ENCODE measurements at regions not wholly inside any gene's neighbourhood (a gene's known extent, or its start where the extent isn't known, plus 50 kb on each side); places are given as distances from the start of the nearest gene placed in this dataset.

- peak overlapping the region; percentile 84 for H2AFZ ChIP-seq (ENCODE audit: low read depth, low read length)
- ATAC-seq (peak; percentile 67), FAIRE-seq (no peak), DNase-seq (ENCODE audit: extremely low read depth in 1 of 4, low spot score in 3 of 4) (peak in 1 of 4 experiments; percentile 11)
- no peaks in the 10 kb centered on the region for H4K20me1 ChIP-seq (replicated peaks; ENCODE audit: control insufficient read depth, insufficient read depth, low read length)
- peak overlapping the region in 1 of 2 experiments; percentile 79; a peak in 2 of 4 replicates for H3K9ac ChIP-seq (ENCODE audit: insufficient read depth in 1 of 2, low read depth in 2 of 2, low read length in 2 of 2)
- 0 out of 4 replicates have a peak, but pooled peaks of 1 of the 2 experiments have one; percentile 70 for TF ChIP-seq ZNF318 (IDR thresholded peaks at IDR 0.05; ENCODE audit: borderline replicate concordance in 1 of 2, low read depth in 1 of 2)
- peak; percentile 33; the same call in 1 of the 2 replicates for TF ChIP-seq MEF2A (IDR thresholded peaks at IDR 0.05; ENCODE audit: control insufficient read depth, low read depth, low read length)
- no peak for TF ChIP-seq CREB3 (tag; conservative IDR thresholded peaks at IDR 0.05; ENCODE audit: low read depth)
- intact Hi-C loops (cut with micrococcal nuclease): loop anchor here (10.0 kb wide), 1 partner anchor 401 kb away; no protein-coding TSS in a partner anchor
- 0 out of 2 replicates have a peak, but pooled peaks cover 2% of the 10 kb centered on the region for H3K9me3 ChIP-seq (replicated peaks; ENCODE audit: control insufficient read depth, insufficient read depth, low read depth, low read length)
- peaks cover 31% of the 10 kb centered on the region for H3K79me2 ChIP-seq (ENCODE audit: control insufficient read depth, insufficient read depth, low read length)
- no peaks in the 10 kb centered on the region for H3K9me1 ChIP-seq (ENCODE audit: control insufficient read depth, insufficient read depth, low read length)
- WGBS (ENCODE audit: insufficient coverage, low coverage, missing lambda C conversion rate): 0% methylated on average over 1 of the region's 1 CpG
- TSS peak; percentile 71 for BruUV-seq (replicated peaks)
- peak overlapping the region; percentile 80; the same call in 2 of the 3 replicates for H3K27ac ChIP-seq (ENCODE audit: extremely low read depth, low read depth, low read length)
- ChIA-PET CTCF (ENCODE audit: low intra/inter-chr PET ratio) (no interaction called here), POLR2A (interaction anchor here (0.7 to 1.0 kb wide), 2 partner anchors 46 to 405 kb away, joined by 3 to 4 read pairs; no protein-coding TSS in a partner anchor)
- no peaks in the 10 kb centered on the region for H3K36me3 ChIP-seq (ENCODE audit: control insufficient read depth, insufficient read depth, low read length)
- in situ Hi-C loops (cut with MboI): no loop called here
- H3K4me3 ChIP-seq: peak overlapping the region; percentile 45
- peak overlapping the region; percentile 62 for H3K4me2 ChIP-seq (ENCODE audit: insufficient read depth, low read length)
- no peaks in the 10 kb centered on the region for H3K27me3 ChIP-seq (ENCODE audit: control insufficient read depth in 2 of 2, insufficient read depth in 2 of 2, low read length in 2 of 2)
- H3K4me1 ChIP-seq (replicated peaks in 1 of 2; ENCODE audit: control insufficient read depth in 2 of 2, insufficient read depth in 2 of 2, low read length in 2 of 2): no peaks in the 10 kb centered on the region
These were observed 394.7 kb upstream of the ZNF804A start for GRCh38 chr2:184203661-184204060.
